Activated CD4-positive, alpha-beta memory T cell treated with anti-CD3 and anti-CD28 coated beads for 36 hours (primary cell): ENCODE measurements at regions not wholly inside any gene's neighbourhood (a gene's known extent, or its start where the extent isn't known, plus 50 kb on each side); places are given as distances from the start of the nearest gene placed in this dataset.
"Not testable (repeated sequence)": the region's sequence is repeated elsewhere in the genome, so short reads cannot be mapped to it uniquely, and the experiment has no call there.

Source experiments
- CTCF ChIA-PET: fragments of 350-600 bp; sonication (Branson Sonifier 250); formaldehyde crosslinking; loops from one replicate; lab custom pipeline; 2021; ENCODE audit warnings: antibody characterized with exemption, inconsistent platforms; lab: Charles Lee
- POLR2A ChIA-PET: fragments of 350-600 bp; sonication (Branson Sonifier 250); formaldehyde crosslinking; loops from one replicate; lab custom pipeline; 2021; ENCODE audit warnings: antibody characterized with exemption; lab: Charles Lee
- DNase-seq: peaks from one replicate; pipeline ENCODE4 v3.0.0-alpha.2; 2020
- H3K27ac Mint-ChIP-seq: one replicate; pipeline ENCODE4 v1.8.0; 2021; ENCODE audit warnings: mixed read lengths
- H3K27me3 Mint-ChIP-seq: one replicate; pipeline ENCODE4 v1.8.0; 2021; ENCODE audit warnings: mixed read lengths
- H3K36me3 Mint-ChIP-seq: one replicate; pipeline ENCODE4 v1.8.0; 2021; ENCODE audit warnings: mixed read lengths
- H3K4me1 Mint-ChIP-seq: one replicate; pipeline ENCODE4 v1.8.0; 2021; ENCODE audit warnings: low read depth, mixed read lengths
- H3K4me3 Mint-ChIP-seq: one replicate; pipeline ENCODE4 v1.8.0; 2021; ENCODE audit warnings: mild to moderate bottlenecking, mixed read lengths
- H3K9me3 Mint-ChIP-seq: one replicate; pipeline ENCODE4 v1.8.0; 2021; ENCODE audit warnings: mixed read lengths
- intact Hi-C: fragments of 100-400 bp; cut with micrococcal nuclease; formaldehyde crosslinking; loops from one replicate; pipeline ENCODE4 v1.15.1; 2023

- intact Hi-C loops, result no loop called here
- H3K4me1 Mint-ChIP-seq, result no peaks in the 10 kb centered on the region
- no peak overlapping the region for H3K27ac Mint-ChIP-seq
- DNase-seq, result no peak
- no peaks in the 10 kb centered on the region for H3K36me3 Mint-ChIP-seq
- ChIA-PET CTCF (no interaction called here), POLR2A (no interaction called here)
- H3K27me3 Mint-ChIP-seq, result peaks cover 20% of the 10 kb centered on the region
- no peaks in the 10 kb centered on the region for H3K9me3 Mint-ChIP-seq
- H3K4me3 Mint-ChIP-seq, result no peak overlapping the region
Observed at GRCh38 chr11:86861810-86862209, 61.5 kb downstream of the PRSS23 start.

GRCh38 chr11:86863476-86863875 lies 63.1 kb downstream of the PRSS23 start:
- Mint-ChIP-seq H3K36me3 (no peaks in the 10 kb centered on the region), H3K4me3 (no peak overlapping the region), H3K9me3 (no peaks in the 10 kb centered on the region), H3K27me3 (peaks cover 14% of the 10 kb centered on the region), H3K4me1 (no peaks in the 10 kb centered on the region), H3K27ac (no peak overlapping the region)
- intact Hi-C loops, result no loop called here
- DNase-seq, result no peak
- ChIA-PET CTCF (no interaction called here), POLR2A (no interaction called here)

GRCh38 chr11:86865436-86865835 lies 65.1 kb downstream of the PRSS23 start:
- H3K4me3 Mint-ChIP-seq, result no peak overlapping the region
- no peaks in the 10 kb centered on the region for H3K4me1 Mint-ChIP-seq
- ChIA-PET CTCF (interaction anchor here (0.8 kb wide), 1 partner anchor 410 kb away, joined by 3 read pairs; no protein-coding TSS in a partner anchor), POLR2A (no interaction called here)
- no peak overlapping the region for H3K27ac Mint-ChIP-seq
- no peaks in the 10 kb centered on the region for H3K36me3 Mint-ChIP-seq
- intact Hi-C loops, result no loop called here
- no peak for DNase-seq
- H3K9me3 Mint-ChIP-seq, result no peaks in the 10 kb centered on the region
- H3K27me3 Mint-ChIP-seq, result peaks cover 5% of the 10 kb centered on the region

DNA sequence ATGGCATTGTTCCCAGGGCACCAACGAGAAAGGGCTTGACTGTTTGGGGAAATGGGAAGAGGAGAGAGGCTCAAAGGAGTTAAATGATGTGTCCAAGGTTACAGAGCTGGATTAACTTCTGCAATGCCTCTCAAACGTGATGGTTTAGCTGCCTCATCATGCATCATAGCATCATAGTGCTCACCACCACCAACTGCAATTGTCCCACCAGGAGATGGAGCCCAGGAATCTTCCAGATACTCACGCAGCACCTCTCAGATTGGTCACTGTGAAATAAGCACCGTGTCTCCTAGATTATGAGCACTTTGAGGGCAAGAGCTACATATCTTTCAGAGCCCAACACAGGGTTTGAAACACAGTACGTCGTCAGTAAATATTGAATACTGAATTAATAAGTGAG lies 69.2 kb downstream of the PRSS23 start:
- Mint-ChIP-seq H3K27ac (no peak overlapping the region), H3K36me3 (no peaks in the 10 kb centered on the region), H3K4me1 (no peaks in the 10 kb centered on the region), H3K4me3 (no peak overlapping the region), H3K27me3 (no peaks in the 10 kb centered on the region), H3K9me3 (no peaks in the 10 kb centered on the region)
- POLR2A ChIA-PET, result no interaction called here
- intact Hi-C loops, result no loop called here
- CTCF ChIA-PET, result interaction anchor here (0.8 to 2.1 kb wide), 6 partner anchors 24 to 414 kb away, joined by 3 to 9 read pairs (median 4); no protein-coding TSS in a partner anchor
- DNase-seq, result no peak

GRCh38 chr11:86869966-86870570 lies 69.7 kb downstream of the PRSS23 start:
- ChIA-PET CTCF (interaction anchor here (0.7 to 2.3 kb wide), 19 partner anchors 13 to 745 kb away, joined by 3 to 11 read pairs (median 4); no protein-coding TSS in a partner anchor), POLR2A (no interaction called here)
- H3K36me3 Mint-ChIP-seq, result no peaks in the 10 kb centered on the region
- intact Hi-C loops, result loop anchor here (1.0 kb wide), 2 partner anchors 49 to 551 kb away; no protein-coding TSS in a partner anchor
- H3K4me1 Mint-ChIP-seq, result no peaks in the 10 kb centered on the region
- no peaks in the 10 kb centered on the region for H3K9me3 Mint-ChIP-seq
- H3K4me3 Mint-ChIP-seq, result no peak overlapping the region
- H3K27me3 Mint-ChIP-seq, result no peaks in the 10 kb centered on the region
- no peak overlapping the region for H3K27ac Mint-ChIP-seq
- peak; percentile 58 for DNase-seq

GRCh38 chr11:86873573-86874083 lies 73.3 kb downstream of the PRSS23 start:
- H3K27ac Mint-ChIP-seq, result no peak overlapping the region
- no peak for DNase-seq
- H3K4me3 Mint-ChIP-seq, result no peak overlapping the region
- H3K36me3 Mint-ChIP-seq, result no peaks in the 10 kb centered on the region
- ChIA-PET CTCF (no interaction called here), POLR2A (no interaction called here)
- no peaks in the 10 kb centered on the region for H3K27me3 Mint-ChIP-seq
- intact Hi-C loops, result no loop called here
- H3K9me3 Mint-ChIP-seq, result no peaks in the 10 kb centered on the region
- H3K4me1 Mint-ChIP-seq, result no peaks in the 10 kb centered on the region

DNA sequence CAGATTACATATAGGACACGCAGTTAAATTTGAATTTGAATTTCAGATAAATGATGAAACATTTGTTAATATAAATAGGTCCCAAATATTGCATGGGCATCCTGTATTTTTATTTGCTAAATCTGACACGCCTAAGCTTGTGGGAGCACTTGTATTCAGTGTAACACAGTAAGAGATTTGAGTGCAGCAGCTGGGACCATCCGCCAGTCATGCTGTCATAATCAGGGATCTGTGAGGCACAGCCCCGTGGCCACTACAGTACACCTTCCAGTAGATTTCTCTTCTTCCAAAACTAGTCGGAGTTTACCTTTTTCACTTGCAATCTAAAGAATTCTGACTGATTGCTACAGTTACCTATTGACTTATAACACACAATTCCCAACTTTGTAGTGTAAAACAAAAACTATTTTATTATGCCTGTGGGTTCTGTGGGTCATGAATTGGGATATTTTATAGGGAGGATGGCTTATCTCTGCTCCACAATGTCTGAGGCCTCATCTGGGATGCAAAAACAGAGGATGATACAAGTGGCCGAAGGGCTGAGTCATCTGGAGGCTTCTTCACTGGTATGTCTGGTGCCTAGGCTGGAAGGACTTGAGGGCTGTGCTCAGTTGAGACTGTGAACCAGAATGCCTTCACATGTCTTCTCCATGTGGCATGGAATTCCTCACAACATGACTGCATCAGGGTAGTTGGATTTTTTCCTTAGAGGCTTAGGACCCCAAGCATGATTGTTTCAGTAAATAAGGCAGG lies 74.1 kb downstream of the PRSS23 start:
- Mint-ChIP-seq H3K27me3 (no peaks in the 10 kb centered on the region), H3K4me1 (no peaks in the 10 kb centered on the region), H3K36me3 (no peaks in the 10 kb centered on the region), H3K9me3 (no peaks in the 10 kb centered on the region), H3K4me3 (no peak overlapping the region), H3K27ac (no peak overlapping the region)
- CTCF ChIA-PET, result no interaction called here
- DNase-seq, result no peak
- POLR2A ChIA-PET, result no interaction called here
- intact Hi-C loops, result no loop called here

DNA sequence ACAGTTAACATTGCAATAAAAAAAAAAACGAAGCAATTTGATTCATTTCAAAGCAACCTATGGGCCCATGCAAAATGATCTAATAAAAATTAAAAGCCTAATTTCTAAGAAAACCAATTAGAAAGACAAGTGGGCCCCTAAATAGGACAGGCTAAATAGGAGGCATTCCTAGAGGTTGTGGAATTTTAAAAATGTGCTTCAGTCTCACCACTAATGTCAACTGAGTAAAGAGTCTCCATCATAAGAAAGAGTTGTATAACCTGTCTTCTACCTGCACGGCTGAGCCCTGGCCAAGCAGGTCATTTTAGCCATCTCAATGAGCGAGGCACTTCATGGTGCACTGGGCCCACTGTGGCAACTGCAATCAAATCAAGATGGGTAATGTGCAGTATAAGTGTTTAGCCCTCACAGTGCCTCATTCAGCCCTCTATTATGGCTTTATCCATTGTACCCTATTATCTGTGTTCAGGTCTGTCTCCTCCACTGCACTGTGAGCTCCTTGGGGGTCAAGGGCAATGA lies 76.4 kb downstream of the PRSS23 start:
- H3K9me3 Mint-ChIP-seq, result peaks cover 1% of the 10 kb centered on the region
- intact Hi-C loops, result no loop called here
- H3K4me1 Mint-ChIP-seq, result no peaks in the 10 kb centered on the region
- H3K36me3 Mint-ChIP-seq, result no peaks in the 10 kb centered on the region
- H3K4me3 Mint-ChIP-seq, result no peak overlapping the region
- H3K27me3 Mint-ChIP-seq, result no peaks in the 10 kb centered on the region
- ChIA-PET POLR2A (no interaction called here), CTCF (no interaction called here)
- DNase-seq, result no peak
- no peak overlapping the region for H3K27ac Mint-ChIP-seq

- Mint-ChIP-seq H3K27ac (no peak overlapping the region), H3K4me1 (no peaks in the 10 kb centered on the region), H3K27me3 (peaks cover 3% of the 10 kb centered on the region), H3K4me3 (no peak overlapping the region), H3K9me3 (peaks cover 1% of the 10 kb centered on the region), H3K36me3 (no peaks in the 10 kb centered on the region)
- intact Hi-C loops, result no loop called here
- no peak for DNase-seq
- ChIA-PET POLR2A (no interaction called here), CTCF (no interaction called here)
Observed at GRCh38 chr11:86877503-86877902, 77.2 kb downstream of the PRSS23 start.

DNA sequence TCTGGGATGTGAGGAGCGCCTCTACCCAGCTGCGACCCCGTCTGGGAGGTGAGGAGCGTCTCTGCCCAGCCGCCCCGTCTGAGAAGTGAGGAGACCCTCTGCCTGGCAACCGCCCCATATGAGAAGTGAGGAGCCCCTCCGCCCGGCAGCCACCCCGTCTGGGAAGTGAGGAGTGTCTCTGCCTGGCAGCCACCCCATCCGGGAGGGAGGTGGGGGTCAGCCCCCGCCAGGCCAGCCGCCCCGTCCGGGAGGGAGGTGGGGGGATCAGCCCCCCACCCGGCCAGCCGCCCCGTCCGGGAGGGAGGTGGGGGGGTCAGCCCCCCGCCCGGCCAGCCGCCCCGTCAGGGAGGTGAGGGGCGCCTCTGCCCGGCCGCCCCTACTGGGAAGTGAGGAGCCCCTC lies 76.0 kb downstream of the FZD4 start:
- CTCF ChIA-PET, H3K4me3 Mint-ChIP-seq, H3K9me3 Mint-ChIP-seq, H3K36me3 Mint-ChIP-seq, H3K4me1 Mint-ChIP-seq, H3K27ac Mint-ChIP-seq, intact Hi-C loops, POLR2A ChIA-PET, H3K27me3 Mint-ChIP-seq, DNase-seq: not testable (repeated sequence)

GRCh38 chr11:86885311-86885710 lies 69.9 kb downstream of the FZD4 start:
- ChIA-PET POLR2A (no interaction called here), CTCF (no interaction called here)
- Mint-ChIP-seq H3K4me3 (no peak overlapping the region), H3K9me3 (no peaks in the 10 kb centered on the region), H3K36me3 (no peaks in the 10 kb centered on the region), H3K27ac (no peak overlapping the region), H3K4me1 (no peaks in the 10 kb centered on the region), H3K27me3 (peaks cover 14% of the 10 kb centered on the region)
- intact Hi-C loops, result no loop called here
- DNase-seq, result no peak

DNA sequence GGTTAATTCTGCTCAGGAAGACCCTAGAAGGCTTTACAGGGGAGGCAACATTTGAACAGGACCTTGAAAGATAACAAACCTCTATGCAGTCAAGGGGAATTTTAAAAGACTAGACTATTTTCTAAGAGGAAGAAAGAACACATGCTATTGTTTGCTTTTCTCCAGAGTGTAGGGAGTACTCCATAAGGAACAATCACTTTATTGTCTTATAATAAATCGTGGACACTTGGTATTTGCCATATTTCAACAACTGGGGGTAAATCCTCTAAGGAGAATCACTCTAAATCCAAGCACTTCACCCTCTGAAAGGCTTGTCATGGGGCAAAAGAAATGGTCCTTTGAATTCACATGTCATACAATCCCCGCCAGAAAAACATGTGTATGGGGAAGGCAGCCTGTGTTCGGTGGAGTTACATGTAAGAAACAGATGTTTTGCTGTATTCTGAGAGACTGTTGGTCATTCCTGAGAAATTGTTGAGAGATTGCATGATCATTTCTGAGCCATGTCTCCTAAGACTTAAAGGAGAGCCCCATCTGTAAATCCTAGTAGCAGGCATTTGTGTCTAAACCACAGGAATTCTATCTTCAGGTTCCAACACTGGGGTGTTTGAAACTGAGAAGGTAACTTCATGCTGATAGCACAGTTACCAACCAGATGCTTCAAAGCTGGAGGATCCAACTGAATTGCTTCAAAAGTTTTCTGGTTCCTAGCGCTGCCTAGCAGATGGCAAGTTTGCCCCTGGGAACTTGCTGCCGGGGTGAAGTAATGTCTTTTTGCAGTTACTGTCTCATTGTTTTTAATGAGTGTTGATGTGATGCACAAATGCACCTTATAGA lies 66.8 kb downstream of the FZD4 start:
- H3K27ac Mint-ChIP-seq, result no peak overlapping the region
- ChIA-PET POLR2A (no interaction called here), CTCF (no interaction called here)
- H3K4me1 Mint-ChIP-seq, result no peaks in the 10 kb centered on the region
- H3K9me3 Mint-ChIP-seq, result no peaks in the 10 kb centered on the region
- H3K27me3 Mint-ChIP-seq, result peaks cover 11% of the 10 kb centered on the region
- intact Hi-C loops, result no loop called here
- no peak for DNase-seq
- H3K4me3 Mint-ChIP-seq, result no peak overlapping the region
- H3K36me3 Mint-ChIP-seq, result no peaks in the 10 kb centered on the region
